PC-9 (cell line): ENCODE measurements at regions not wholly inside any gene's neighbourhood (a gene's known extent, or its start where the extent isn't known, plus 50 kb on each side); places are given as distances from the start of the nearest gene placed in this dataset.

Experiments used
- EZH2 ChIP-seq: fragments of 200-600 bp; sonication (generic); IDR thresholded peaks from 2 replicates; pipeline ENCODE4 v1.8.0; 2017; ENCODE audit warnings: antibody characterized with exemption, low read depth
- TF ChIP-seq, protein P1 (sequence below): fragments of 200-600 bp; sonication (generic); conservative IDR thresholded peaks from 2 replicates; pipeline ENCODE4 v1.6.1; 2017; ENCODE audit warnings: mixed run types, antibody characterized with exemption, mild to moderate bottlenecking, moderate library complexity

- TF ChIP-seq, protein P1, sequence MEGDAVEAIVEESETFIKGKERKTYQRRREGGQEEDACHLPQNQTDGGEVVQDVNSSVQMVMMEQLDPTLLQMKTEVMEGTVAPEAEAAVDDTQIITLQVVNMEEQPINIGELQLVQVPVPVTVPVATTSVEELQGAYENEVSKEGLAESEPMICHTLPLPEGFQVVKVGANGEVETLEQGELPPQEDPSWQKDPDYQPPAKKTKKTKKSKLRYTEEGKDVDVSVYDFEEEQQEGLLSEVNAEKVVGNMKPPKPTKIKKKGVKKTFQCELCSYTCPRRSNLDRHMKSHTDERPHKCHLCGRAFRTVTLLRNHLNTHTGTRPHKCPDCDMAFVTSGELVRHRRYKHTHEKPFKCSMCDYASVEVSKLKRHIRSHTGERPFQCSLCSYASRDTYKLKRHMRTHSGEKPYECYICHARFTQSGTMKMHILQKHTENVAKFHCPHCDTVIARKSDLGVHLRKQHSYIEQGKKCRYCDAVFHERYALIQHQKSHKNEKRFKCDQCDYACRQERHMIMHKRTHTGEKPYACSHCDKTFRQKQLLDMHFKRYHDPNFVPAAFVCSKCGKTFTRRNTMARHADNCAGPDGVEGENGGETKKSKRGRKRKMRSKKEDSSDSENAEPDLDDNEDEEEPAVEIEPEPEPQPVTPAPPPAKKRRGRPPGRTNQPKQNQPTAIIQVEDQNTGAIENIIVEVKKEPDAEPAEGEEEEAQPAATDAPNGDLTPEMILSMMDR = no peak
- TF ChIP-seq EZH2 = no peak
Measured at GRCh38 chr18:40258311-40258710, 1696.7 kb upstream of the PIK3C3 start.
